DMS153 treated with DMSO at 0.1 percent for 48 hours (cell line): ENCODE measurements at regions not wholly inside any gene's neighbourhood (a gene's known extent, or its start where the extent isn't known, plus 50 kb on each side); places are given as distances from the start of the nearest gene placed in this dataset.
"Not testable (repeated sequence)": the region's sequence is repeated elsewhere in the genome, so short reads cannot be mapped to it uniquely, and the experiment has no call there.

ENCODE experiments used
- DNase-seq: peaks from one replicate; lab custom pipeline; 2025; ENCODE audit not compliant: unreplicated experiment; lab: John Stamatoyannopoulos, UW

DNA sequence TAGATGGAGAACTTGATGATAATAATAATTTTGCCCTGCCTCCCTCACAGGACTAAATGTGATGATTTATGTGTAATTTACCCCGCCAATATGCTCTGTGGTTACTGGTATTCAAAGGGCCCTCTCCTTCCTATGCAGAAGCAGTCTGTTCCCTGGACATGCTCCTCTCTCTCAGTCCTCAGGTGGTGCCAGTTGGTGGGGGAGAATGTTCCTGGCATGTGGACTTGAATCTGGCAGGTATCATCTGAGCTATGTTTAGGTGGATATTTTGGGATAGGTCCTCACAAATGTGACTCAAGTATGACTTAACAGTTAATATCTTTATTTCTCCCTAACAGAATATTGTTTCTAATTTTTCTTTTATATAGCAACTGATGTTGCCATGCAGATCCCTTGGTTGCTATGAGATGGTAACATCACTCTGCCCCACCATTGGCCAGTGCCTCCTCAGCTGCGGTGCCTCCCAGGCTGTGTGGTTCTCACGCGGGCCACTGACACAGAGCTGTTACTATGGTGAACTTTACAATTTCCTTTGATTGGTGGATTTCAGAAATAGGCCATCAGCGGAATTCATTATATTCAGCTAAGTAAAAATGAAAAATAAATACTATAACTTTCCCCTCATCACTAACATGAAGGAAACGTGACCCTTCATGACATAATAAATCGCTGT, 106.7 kb upstream of the PELI1 start:
- no peak for DNase-seq

- no peak for DNase-seq
Observed at GRCh38 chr2:64251497-64252250, 107.5 kb upstream of the PELI1 start.

GRCh38 chr2:64252251-64252978, 108.2 kb upstream of the PELI1 start:
- not testable (repeated sequence) for DNase-seq

GRCh38 chr2:64253421-64253820, 109.2 kb upstream of the PELI1 start:
- DNase-seq, result not testable (repeated sequence)

GRCh38 chr2:64258566-64258965, 114.3 kb upstream of the PELI1 start:
- no peak for DNase-seq

DNA sequence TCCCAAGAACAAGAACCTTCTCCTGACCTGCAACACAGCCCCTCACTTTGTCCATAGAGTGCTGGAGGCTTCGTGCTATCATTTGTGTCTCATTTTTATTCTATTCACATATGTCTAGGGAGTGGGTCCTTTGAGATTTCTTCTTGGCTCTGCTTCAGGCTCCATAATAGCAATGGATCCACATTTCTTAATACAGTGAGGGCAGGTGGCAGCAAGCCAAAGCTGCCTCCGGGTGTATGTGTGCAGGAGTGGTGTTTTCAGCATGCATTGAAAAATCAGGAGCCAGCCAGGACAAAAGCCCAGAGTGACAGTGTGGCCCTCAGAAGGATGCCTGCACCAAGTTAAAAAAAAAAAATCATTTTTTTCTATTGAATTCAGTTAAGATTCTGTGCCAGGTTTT, 115.1 kb upstream of the PELI1 start:
- peak; percentile 9 for DNase-seq

- DNase-seq, result no peak
Observed at GRCh38 chr2:64260093-64260803, 116.0 kb upstream of the PELI1 start.

- DNase-seq, result no peak
Observed at GRCh38 chr2:64260817-64261216, 116.6 kb upstream of the PELI1 start.

- no peak for DNase-seq
Observed at GRCh38 chr2:64262071-64262470, 117.9 kb upstream of the PELI1 start.

GRCh38 chr2:64262816-64263215, 118.6 kb upstream of the PELI1 start:
- no peak for DNase-seq

GRCh38 chr2:64263315-64263714, 119.1 kb upstream of the PELI1 start:
- no peak for DNase-seq

GRCh38 chr2:64267699-64268098, 123.5 kb upstream of the PELI1 start:
- no peak for DNase-seq

GRCh38 chr2:64268330-64269048, 124.3 kb upstream of the PELI1 start:
- no peak for DNase-seq

GRCh38 chr2:64273524-64274398, 129.5 kb upstream of the PELI1 start:
- no peak for DNase-seq

DNA sequence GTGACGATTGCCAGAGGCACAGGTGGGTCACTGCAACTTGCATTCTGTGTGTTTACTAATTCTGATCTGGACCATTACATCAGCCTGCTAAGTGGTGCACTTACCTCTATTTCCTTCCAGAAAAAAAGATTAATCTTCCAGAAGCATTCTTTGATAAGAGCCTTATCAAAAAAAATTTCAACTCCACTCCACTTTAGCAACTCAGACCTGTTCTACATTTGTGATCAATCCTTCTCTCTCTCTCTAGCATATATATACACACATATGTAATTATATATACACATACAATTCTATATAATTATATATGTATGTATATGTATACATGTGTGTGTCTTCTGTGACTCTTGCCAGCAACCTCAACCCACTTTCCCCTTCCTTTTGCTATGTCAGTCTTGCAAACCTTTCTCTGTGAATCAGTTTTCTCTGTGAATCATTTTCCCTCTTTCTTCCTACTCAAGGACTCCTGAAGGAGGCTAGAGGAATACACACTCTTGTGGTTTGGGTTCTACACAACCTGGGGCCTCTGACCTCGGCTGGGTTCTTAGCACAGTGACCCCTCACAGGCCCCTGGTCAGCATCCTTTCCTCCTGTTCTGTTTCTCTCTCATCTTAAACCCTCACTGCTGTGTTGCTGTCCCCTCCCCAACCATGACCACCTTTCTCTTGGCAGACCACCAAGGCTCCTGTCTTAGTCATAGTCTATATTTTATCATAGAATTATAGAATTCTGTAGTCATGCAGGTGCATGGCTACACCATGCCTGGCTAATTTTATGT, 130.4 kb upstream of the PELI1 start:
- no peak for DNase-seq

DNA sequence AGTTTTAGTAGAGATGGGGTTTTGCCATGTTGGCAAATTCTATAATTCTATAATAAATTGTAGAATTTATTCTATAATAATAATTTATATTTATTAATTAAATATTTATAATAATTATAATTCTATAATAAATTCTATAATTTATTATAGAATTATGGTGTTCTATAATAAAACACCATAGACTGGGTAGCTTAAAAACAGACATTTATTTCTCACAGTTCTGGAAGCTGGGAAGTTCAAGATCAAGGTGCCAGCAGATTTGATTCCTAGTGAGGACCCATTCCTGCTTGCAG, 130.9 kb upstream of the PELI1 start:
- no peak for DNase-seq

- DNase-seq, result no peak
Observed at GRCh38 chr2:64276417-64277095, 132.3 kb upstream of the PELI1 start.

- peak; percentile 14 for DNase-seq
Observed at GRCh38 chr2:64277101-64277849, 133.1 kb upstream of the PELI1 start.
